ENCODE measurements at regions not wholly inside any gene's neighbourhood (a gene's known extent, or its start where the extent isn't known, plus 50 kb on each side); places are given as distances from the start of the nearest gene placed in this dataset.

- Histone ChIP-seq H3K27ac (ENCODE audit: insufficient read depth in 1 of 2, low read depth in 1 of 2, low read length in 2 of 2, poor library complexity in 1 of 2, severe bottlenecking in 2 of 2) (no peak overlapping the region), H3K9me3 (ENCODE audit: control extremely low read depth in 1 of 5, control insufficient read depth in 4 of 5, insufficient read depth in 2 of 5, low read depth in 1 of 5, low read length in 4 of 5) (peaks cover 0 to 3% (median 0%) of the 10 kb centered on the region in 5 experiments), H3K4me1 (ENCODE audit: control extremely low read depth in 1 of 4, control insufficient read depth in 4 of 4, insufficient read depth in 4 of 4, low read length in 3 of 4) (no peaks in the 10 kb centered on the region), H3K36me3 (ENCODE audit: control insufficient read depth in 4 of 4, insufficient read depth in 4 of 4, low read length in 3 of 4) (no peaks in the 10 kb centered on the region), H3K27me3 (replicated peaks in 2 of 5; ENCODE audit: control insufficient read depth in 4 of 5, insufficient read depth in 5 of 5, low read length in 4 of 5) (peaks cover 3 to 36% (median 10%) of the 10 kb centered on the region in 5 experiments), H3K4me3 (ENCODE audit: control insufficient read depth in 1 of 7, extremely low read depth in 1 of 7, insufficient read depth in 4 of 7, low read depth in 2 of 7, low read length in 6 of 7) (no peak overlapping the region)
- no peak for DNase-seq
- 100% methylated on average over 1 of the region's 1 CpG for WGBS (ENCODE audit: insufficient coverage)
- ChIA-PET CTCF (no interaction called here), POLR2A (no interaction called here)
Measured at GRCh38 chr2:44848026-44848425, 93.5 kb upstream of the SIX3 start.

GRCh38 chr2:44850016-44850415, 91.5 kb upstream of the SIX3 start:
- WGBS (ENCODE audit: insufficient coverage): 86% methylated on average over 1 of the region's 1 CpG
- Histone ChIP-seq H3K36me3 (ENCODE audit: control insufficient read depth in 4 of 4, insufficient read depth in 4 of 4, low read length in 3 of 4) (no peaks in the 10 kb centered on the region), H3K27me3 (replicated peaks in 2 of 5; ENCODE audit: control insufficient read depth in 4 of 5, insufficient read depth in 5 of 5, low read length in 4 of 5) (peaks cover 3 to 25% (median 12%) of the 10 kb centered on the region in 5 experiments), H3K4me3 (ENCODE audit: control insufficient read depth in 1 of 7, extremely low read depth in 1 of 7, insufficient read depth in 4 of 7, low read depth in 2 of 7, low read length in 6 of 7) (no peak overlapping the region), H3K9me3 (ENCODE audit: control extremely low read depth in 1 of 5, control insufficient read depth in 4 of 5, insufficient read depth in 2 of 5, low read depth in 1 of 5, low read length in 4 of 5) (peaks cover 0 to 3% (median 0%) of the 10 kb centered on the region in 5 experiments), H3K27ac (ENCODE audit: insufficient read depth in 1 of 2, low read depth in 1 of 2, low read length in 2 of 2, poor library complexity in 1 of 2, severe bottlenecking in 2 of 2) (no peak overlapping the region), H3K4me1 (ENCODE audit: control extremely low read depth in 1 of 4, control insufficient read depth in 4 of 4, insufficient read depth in 4 of 4, low read length in 3 of 4) (no peaks in the 10 kb centered on the region)
- DNase-seq: no peak
- ChIA-PET CTCF (no interaction called here), POLR2A (no interaction called here)

GRCh38 chr2:44851518-44851917, 90.0 kb upstream of the SIX3 start:
- H3K9me3 ChIP-seq (ENCODE audit: control extremely low read depth in 1 of 5, control insufficient read depth in 4 of 5, insufficient read depth in 2 of 5, low read depth in 1 of 5, low read length in 4 of 5): peaks cover 0 to 3% (median 0%) of the 10 kb centered on the region in 5 experiments
- no peak for DNase-seq
- H3K4me3 ChIP-seq (ENCODE audit: control insufficient read depth in 1 of 7, extremely low read depth in 1 of 7, insufficient read depth in 4 of 7, low read depth in 2 of 7, low read length in 6 of 7): no peak overlapping the region
- CTCF ChIA-PET: no interaction called here
- H3K27ac ChIP-seq (ENCODE audit: insufficient read depth in 1 of 2, low read depth in 1 of 2, low read length in 2 of 2, poor library complexity in 1 of 2, severe bottlenecking in 2 of 2): no peak overlapping the region
- no peaks in the 10 kb centered on the region for H3K36me3 ChIP-seq (ENCODE audit: control insufficient read depth in 4 of 4, insufficient read depth in 4 of 4, low read length in 3 of 4)
- H3K27me3 ChIP-seq (replicated peaks in 2 of 5; ENCODE audit: control insufficient read depth in 4 of 5, insufficient read depth in 5 of 5, low read length in 4 of 5): peaks cover 3 to 29% (median 8%) of the 10 kb centered on the region in 5 experiments
- POLR2A ChIA-PET: no interaction called here
- no peaks in the 10 kb centered on the region for H3K4me1 ChIP-seq (ENCODE audit: control extremely low read depth in 1 of 4, control insufficient read depth in 4 of 4, insufficient read depth in 4 of 4, low read length in 3 of 4)

GRCh38 chr2:44852594-44852993, 88.9 kb upstream of the SIX3 start:
- Histone ChIP-seq H3K4me3 (ENCODE audit: control insufficient read depth in 1 of 7, extremely low read depth in 1 of 7, insufficient read depth in 4 of 7, low read depth in 2 of 7, low read length in 6 of 7) (no peak overlapping the region), H3K27me3 (replicated peaks in 2 of 5; ENCODE audit: control insufficient read depth in 4 of 5, insufficient read depth in 5 of 5, low read length in 4 of 5) (peaks cover 3 to 29% (median 8%) of the 10 kb centered on the region in 5 experiments), H3K27ac (ENCODE audit: insufficient read depth in 1 of 2, low read depth in 1 of 2, low read length in 2 of 2, poor library complexity in 1 of 2, severe bottlenecking in 2 of 2) (no peak overlapping the region), H3K4me1 (ENCODE audit: control extremely low read depth in 1 of 4, control insufficient read depth in 4 of 4, insufficient read depth in 4 of 4, low read length in 3 of 4) (no peaks in the 10 kb centered on the region), H3K9me3 (ENCODE audit: control extremely low read depth in 1 of 5, control insufficient read depth in 4 of 5, insufficient read depth in 2 of 5, low read depth in 1 of 5, low read length in 4 of 5) (peaks cover 0 to 3% (median 0%) of the 10 kb centered on the region in 5 experiments), H3K36me3 (ENCODE audit: control insufficient read depth in 4 of 4, insufficient read depth in 4 of 4, low read length in 3 of 4) (no peaks in the 10 kb centered on the region)
- no CpG with 5 or more reads among the region's 2 CpGs for WGBS (ENCODE audit: insufficient coverage)
- POLR2A ChIA-PET: no interaction called here
- CTCF ChIA-PET: no interaction called here
- no peak for DNase-seq

- CTCF ChIA-PET: interaction anchor here (1.5 kb wide), 1 partner anchor 19 kb away, joined by 4 read pairs; no protein-coding TSS in a partner anchor
- Histone ChIP-seq H3K27ac (ENCODE audit: insufficient read depth in 1 of 2, low read depth in 1 of 2, low read length in 2 of 2, poor library complexity in 1 of 2, severe bottlenecking in 2 of 2) (no peak overlapping the region), H3K36me3 (ENCODE audit: control insufficient read depth in 4 of 4, insufficient read depth in 4 of 4, low read length in 3 of 4) (no peaks in the 10 kb centered on the region), H3K4me3 (ENCODE audit: control insufficient read depth in 1 of 7, extremely low read depth in 1 of 7, insufficient read depth in 4 of 7, low read depth in 2 of 7, low read length in 6 of 7) (no peak overlapping the region), H3K9me3 (ENCODE audit: control extremely low read depth in 1 of 5, control insufficient read depth in 4 of 5, insufficient read depth in 2 of 5, low read depth in 1 of 5, low read length in 4 of 5) (peaks cover 0 to 10% (median 0%) of the 10 kb centered on the region in 5 experiments), H3K4me1 (ENCODE audit: control extremely low read depth in 1 of 4, control insufficient read depth in 4 of 4, insufficient read depth in 4 of 4, low read length in 3 of 4) (no peaks in the 10 kb centered on the region), H3K27me3 (replicated peaks in 2 of 5; ENCODE audit: control insufficient read depth in 4 of 5, insufficient read depth in 5 of 5, low read length in 4 of 5) (peaks cover 0 to 9% (median 3%) of the 10 kb centered on the region in 5 experiments)
- POLR2A ChIA-PET: no interaction called here
- WGBS (ENCODE audit: insufficient coverage): 90% methylated on average over 2 of the region's 3 CpGs
- no peak for DNase-seq
Measured at GRCh38 chr2:44859337-44859736, 82.2 kb upstream of the SIX3 start.

GRCh38 chr2:44866152-44866551, 75.3 kb upstream of the SIX3 start:
- no peak for DNase-seq
- no peaks in the 10 kb centered on the region for H3K36me3 ChIP-seq (ENCODE audit: control insufficient read depth in 4 of 4, insufficient read depth in 4 of 4, low read length in 3 of 4)
- peaks cover 0 to 2% (median 0%) of the 10 kb centered on the region in 5 experiments for H3K9me3 ChIP-seq (ENCODE audit: control extremely low read depth in 1 of 5, control insufficient read depth in 4 of 5, insufficient read depth in 2 of 5, low read depth in 1 of 5, low read length in 4 of 5)
- no peak overlapping the region for H3K4me3 ChIP-seq (ENCODE audit: control insufficient read depth in 1 of 7, extremely low read depth in 1 of 7, insufficient read depth in 4 of 7, low read depth in 2 of 7, low read length in 6 of 7)
- ChIA-PET POLR2A (no interaction called here), CTCF (no interaction called here)
- peaks cover 0 to 26% (median 9%) of the 10 kb centered on the region in 5 experiments for H3K27me3 ChIP-seq (replicated peaks in 2 of 5; ENCODE audit: control insufficient read depth in 4 of 5, insufficient read depth in 5 of 5, low read length in 4 of 5)
- no peaks in the 10 kb centered on the region for H3K4me1 ChIP-seq (ENCODE audit: control extremely low read depth in 1 of 4, control insufficient read depth in 4 of 4, insufficient read depth in 4 of 4, low read length in 3 of 4)
- no CpG with 5 or more reads among the region's 1 CpG for WGBS (ENCODE audit: insufficient coverage)
- H3K27ac ChIP-seq (ENCODE audit: insufficient read depth in 1 of 2, low read depth in 1 of 2, low read length in 2 of 2, poor library complexity in 1 of 2, severe bottlenecking in 2 of 2): no peak overlapping the region

- Histone ChIP-seq H3K27ac (ENCODE audit: insufficient read depth in 1 of 2, low read depth in 1 of 2, low read length in 2 of 2, poor library complexity in 1 of 2, severe bottlenecking in 2 of 2) (no peak overlapping the region), H3K27me3 (replicated peaks in 2 of 5; ENCODE audit: control insufficient read depth in 4 of 5, insufficient read depth in 5 of 5, low read length in 4 of 5) (peaks cover 0 to 21% (median 11%) of the 10 kb centered on the region in 5 experiments), H3K4me3 (ENCODE audit: control insufficient read depth in 1 of 7, extremely low read depth in 1 of 7, insufficient read depth in 4 of 7, low read depth in 2 of 7, low read length in 6 of 7) (no peak overlapping the region), H3K9me3 (ENCODE audit: control extremely low read depth in 1 of 5, control insufficient read depth in 4 of 5, insufficient read depth in 2 of 5, low read depth in 1 of 5, low read length in 4 of 5) (peaks cover 0 to 6% (median 2%) of the 10 kb centered on the region in 5 experiments), H3K36me3 (ENCODE audit: control insufficient read depth in 4 of 4, insufficient read depth in 4 of 4, low read length in 3 of 4) (no peaks in the 10 kb centered on the region), H3K4me1 (ENCODE audit: control extremely low read depth in 1 of 4, control insufficient read depth in 4 of 4, insufficient read depth in 4 of 4, low read length in 3 of 4) (no peaks in the 10 kb centered on the region)
- DNase-seq: no peak
- CTCF ChIA-PET: no interaction called here
- WGBS (ENCODE audit: insufficient coverage): 55% methylated on average over 2 of the region's 5 CpGs
- POLR2A ChIA-PET: no interaction called here
Measured at GRCh38 chr2:44869761-44870160, 71.7 kb upstream of the SIX3 start.
